RWPE1 (cell line): ENCODE measurements at regions not wholly inside any gene's neighbourhood (a gene's known extent, or its start where the extent isn't known, plus 50 kb on each side); places are given as distances from the start of the nearest gene placed in this dataset.

ENCODE experiments used
- CTCF ChIA-PET: fragments of 350-600 bp; sonication (Branson Sonifier 250); formaldehyde crosslinking; extraction: SDS; loops from one replicate; lab custom pipeline; 2021; lab: Yijun Ruan, JAX
- POLR2A ChIA-PET: fragments of 400-600 bp; formaldehyde crosslinking; extraction: SDS; loops from one replicate; lab custom pipeline; 2020; ENCODE audit warnings: antibody characterized with exemption; ENCODE audit not compliant: low non-redundant PET; lab: Yijun Ruan, JAX
- DNase-seq: peaks from one replicate; pipeline ENCODE4 v3.0.0; 2012; ENCODE audit warnings: low spot score
- H3K27ac ChIP-seq: fragments of 450-650 bp; 2 replicates; pipeline ENCODE4 v1.5.1; 2017
- TF ChIP-seq, protein P1 (sequence below): fragments of 450-650 bp; conservative IDR thresholded peaks from 2 replicates; pipeline ENCODE4 v1.5.1; 2017; ENCODE audit warnings: low read depth, mild to moderate bottlenecking

DNA sequence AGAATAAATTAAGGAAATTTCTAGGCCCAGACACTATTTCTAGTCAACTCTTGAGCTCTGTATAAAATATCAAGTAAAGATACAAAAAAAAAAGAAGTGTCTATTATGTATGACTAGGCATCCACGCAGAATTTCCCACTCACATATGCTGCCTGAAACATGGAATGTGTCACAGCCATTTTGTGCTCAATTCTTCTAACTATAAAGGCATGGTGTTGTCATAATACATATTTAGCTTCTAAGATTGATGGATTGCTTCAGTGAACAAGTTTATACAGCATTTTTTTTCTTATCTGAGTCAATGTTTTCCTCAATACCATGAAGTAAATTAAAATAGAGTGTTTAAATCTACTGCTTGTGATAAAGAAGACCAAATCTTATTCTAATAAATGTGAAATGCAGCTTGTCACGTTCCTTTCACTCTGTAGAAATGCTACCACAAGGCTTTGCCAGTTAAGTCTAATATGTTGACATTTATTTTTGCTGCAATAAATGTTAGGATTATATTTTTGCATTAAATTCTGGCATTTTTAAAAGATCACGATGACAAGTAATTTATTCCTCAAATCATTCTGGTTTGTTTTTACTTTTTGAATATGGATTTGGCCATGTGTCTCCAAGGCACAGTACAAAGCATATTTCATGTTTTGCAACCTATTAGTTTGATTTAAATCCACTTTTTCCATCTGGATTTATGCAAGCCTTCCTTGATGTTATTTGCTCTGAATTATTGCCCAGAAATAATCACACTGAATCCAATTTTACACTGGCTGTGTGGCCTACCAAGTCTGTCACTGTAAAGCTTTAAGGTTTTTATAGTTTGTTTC lies 1829.0 kb upstream of the PCDH7 start:
- no peak overlapping the region for H3K27ac ChIP-seq
- no peak for DNase-seq
- TF ChIP-seq, protein P1, sequence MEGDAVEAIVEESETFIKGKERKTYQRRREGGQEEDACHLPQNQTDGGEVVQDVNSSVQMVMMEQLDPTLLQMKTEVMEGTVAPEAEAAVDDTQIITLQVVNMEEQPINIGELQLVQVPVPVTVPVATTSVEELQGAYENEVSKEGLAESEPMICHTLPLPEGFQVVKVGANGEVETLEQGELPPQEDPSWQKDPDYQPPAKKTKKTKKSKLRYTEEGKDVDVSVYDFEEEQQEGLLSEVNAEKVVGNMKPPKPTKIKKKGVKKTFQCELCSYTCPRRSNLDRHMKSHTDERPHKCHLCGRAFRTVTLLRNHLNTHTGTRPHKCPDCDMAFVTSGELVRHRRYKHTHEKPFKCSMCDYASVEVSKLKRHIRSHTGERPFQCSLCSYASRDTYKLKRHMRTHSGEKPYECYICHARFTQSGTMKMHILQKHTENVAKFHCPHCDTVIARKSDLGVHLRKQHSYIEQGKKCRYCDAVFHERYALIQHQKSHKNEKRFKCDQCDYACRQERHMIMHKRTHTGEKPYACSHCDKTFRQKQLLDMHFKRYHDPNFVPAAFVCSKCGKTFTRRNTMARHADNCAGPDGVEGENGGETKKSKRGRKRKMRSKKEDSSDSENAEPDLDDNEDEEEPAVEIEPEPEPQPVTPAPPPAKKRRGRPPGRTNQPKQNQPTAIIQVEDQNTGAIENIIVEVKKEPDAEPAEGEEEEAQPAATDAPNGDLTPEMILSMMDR, result no peak
- ChIA-PET CTCF (no interaction called here), POLR2A (no interaction called here)

DNA sequence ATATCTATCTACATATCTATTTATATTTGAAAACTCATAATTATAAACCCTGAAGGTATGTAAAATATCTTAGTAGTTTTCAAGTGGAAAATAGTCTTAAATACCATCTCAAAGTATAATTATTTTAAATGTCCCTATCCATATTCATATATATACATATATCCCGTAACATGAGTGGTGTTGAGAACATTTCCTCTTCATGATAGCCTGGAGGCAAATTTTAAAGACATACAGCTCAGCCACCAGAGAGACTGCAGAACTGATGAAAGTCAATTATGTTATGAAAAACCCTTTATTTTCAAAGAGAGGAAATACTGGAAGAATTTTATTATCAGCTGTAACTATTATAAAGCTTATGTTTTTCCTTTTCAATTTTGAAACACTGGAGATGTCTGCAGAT lies 1806.7 kb upstream of the PCDH7 start:
- POLR2A ChIA-PET, result no interaction called here
- H3K27ac ChIP-seq, result no peak overlapping the region
- CTCF ChIA-PET, result no interaction called here
- TF ChIP-seq, protein P1, result no peak
- no peak for DNase-seq

DNA sequence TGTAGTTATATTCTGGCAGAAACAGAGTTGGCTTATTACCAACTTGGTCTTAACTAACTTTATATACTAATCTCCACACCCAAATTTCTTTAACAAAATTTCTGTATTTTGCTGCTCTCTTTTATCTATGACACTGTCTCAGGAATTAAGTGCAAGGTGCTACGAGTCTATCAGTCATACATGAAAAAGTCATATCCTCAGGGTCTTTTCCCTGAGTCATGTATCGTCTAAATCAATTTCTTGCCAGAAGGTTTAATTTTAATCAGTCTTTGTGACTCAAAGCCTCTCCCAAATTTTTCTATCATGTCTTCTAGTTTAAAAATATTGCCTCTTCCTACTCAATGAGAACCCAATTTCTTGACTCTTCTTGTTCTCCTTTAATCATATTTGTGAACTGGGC lies 1803.6 kb upstream of the PCDH7 start:
- TF ChIP-seq, protein P1, result no peak
- no peak for DNase-seq
- CTCF ChIA-PET, result no interaction called here
- POLR2A ChIA-PET, result no interaction called here
- H3K27ac ChIP-seq, result no peak overlapping the region

DNA sequence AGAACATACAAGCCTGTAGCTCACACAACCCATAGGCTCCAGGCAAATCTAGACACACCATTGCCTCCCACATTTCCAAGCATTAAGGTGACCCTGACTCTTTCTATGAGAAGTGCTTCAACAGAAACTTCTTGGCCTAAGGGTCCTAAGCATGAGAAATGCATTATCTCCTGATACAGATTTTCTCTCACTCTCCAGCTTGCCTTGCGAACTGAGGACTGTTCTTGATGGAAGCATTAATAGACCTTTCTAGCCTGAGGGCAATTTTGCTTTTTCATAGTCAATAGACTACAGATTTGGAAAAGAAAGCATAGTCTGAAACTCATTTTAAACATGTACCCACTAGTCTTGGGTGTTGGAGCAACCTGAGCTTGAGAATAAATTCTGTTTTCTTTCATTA lies 1801.3 kb upstream of the PCDH7 start:
- ChIA-PET POLR2A (no interaction called here), CTCF (interaction anchor here (0.6 kb wide), 1 partner anchor 26 kb away, joined by 6 read pairs; no protein-coding TSS in a partner anchor)
- TF ChIP-seq, protein P1, result no peak
- DNase-seq, result no peak
- no peak overlapping the region for H3K27ac ChIP-seq

DNA sequence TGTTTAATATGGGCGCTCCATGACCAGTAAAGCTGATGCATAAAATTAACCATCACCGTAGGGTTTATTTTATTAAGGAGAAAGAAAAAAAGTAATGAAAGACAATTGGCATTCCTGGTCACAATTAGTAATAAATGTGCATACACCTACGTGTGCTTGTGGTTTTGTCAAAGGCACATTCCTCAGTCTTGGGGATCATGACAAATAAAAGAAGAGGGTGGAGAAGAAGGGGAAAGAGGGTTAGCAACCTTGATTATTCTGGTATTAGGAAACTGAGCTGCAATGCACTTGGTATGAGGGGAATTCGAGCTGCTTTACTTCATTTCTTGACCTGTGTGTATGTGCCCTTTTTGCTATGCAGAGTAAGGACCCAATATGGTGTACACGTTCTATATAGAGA lies 1798.3 kb upstream of the PCDH7 start:
- POLR2A ChIA-PET, result no interaction called here
- no peak overlapping the region for H3K27ac ChIP-seq
- no peak for DNase-seq
- CTCF ChIA-PET, result no interaction called here
- TF ChIP-seq, protein P1, result no peak

DNA sequence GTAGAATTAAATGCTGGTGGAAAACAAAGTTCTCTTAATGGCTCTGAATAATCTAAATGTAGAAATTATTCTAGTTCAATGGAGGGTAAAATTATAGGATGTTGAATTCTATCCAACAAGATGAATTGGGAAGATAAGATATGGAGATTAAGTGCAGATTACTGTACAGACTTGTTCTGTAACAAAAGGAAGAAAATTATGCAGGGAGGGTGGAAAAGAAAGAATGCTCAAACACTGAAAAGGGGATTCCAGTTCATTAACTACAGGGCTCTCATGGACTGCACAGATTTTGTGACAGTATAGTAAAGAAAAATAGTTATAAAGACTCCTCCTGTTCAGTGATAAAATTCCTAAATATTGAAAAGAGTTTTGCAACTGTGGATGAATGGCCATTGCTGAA lies 1794.0 kb upstream of the PCDH7 start:
- ChIA-PET CTCF (interaction anchor here (0.6 kb wide), 1 partner anchor 498 kb away, joined by 3 read pairs; no protein-coding TSS in a partner anchor), POLR2A (no interaction called here)
- DNase-seq, result no peak

More for the DNA sequence above, 1794.0 kb upstream of the PCDH7 start:
- H3K27ac ChIP-seq, result no peak overlapping the region
- TF ChIP-seq, protein P1, result no peak
